NCI-H146 treated with DMSO at 0.1 percent for 48 hours (cell line): ENCODE measurements at regions not wholly inside any gene's neighbourhood (a gene's known extent, or its start where the extent isn't known, plus 50 kb on each side); places are given as distances from the start of the nearest gene placed in this dataset.

Source experiments
- DNase-seq: peaks from one replicate; lab custom pipeline; 2025; ENCODE audit not compliant: unreplicated experiment; lab: John Stamatoyannopoulos, UW

- no peak for DNase-seq
Measured at GRCh38 chr2:241942416-241943208, 73.1 kb downstream of the RTP5 start.

DNA sequence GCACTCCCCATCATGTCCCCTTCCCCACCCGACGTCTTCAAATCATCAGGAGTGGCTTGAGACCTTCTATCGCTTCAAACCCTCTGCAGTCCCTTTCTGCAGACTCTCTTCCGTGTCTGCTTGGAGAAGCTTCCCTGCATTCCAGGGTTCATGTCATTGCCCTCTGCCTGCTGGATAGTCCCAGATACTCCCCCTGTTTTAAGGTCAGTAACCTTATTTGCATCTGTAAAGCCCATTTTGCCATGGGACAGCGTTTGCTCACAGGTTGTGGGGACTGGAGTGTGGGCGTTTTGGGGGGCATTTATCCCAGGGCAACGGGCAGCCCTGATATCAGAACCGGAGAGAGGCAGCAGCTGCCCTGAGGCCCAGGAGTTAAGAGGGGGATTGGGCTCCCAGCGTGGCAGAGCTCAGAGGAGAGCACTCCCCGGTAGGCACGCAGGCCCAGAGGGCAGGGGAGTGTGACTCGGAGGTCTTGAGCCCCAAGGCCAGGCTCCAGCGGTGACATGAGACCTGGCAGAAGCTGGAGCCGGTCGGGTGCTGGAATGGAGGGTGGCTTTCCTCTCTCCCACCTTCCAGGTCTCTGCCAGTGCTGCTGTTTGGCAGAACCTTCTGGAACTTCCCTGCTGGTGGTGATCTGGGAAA is 73.8 kb downstream of the RTP5 start:
- DNase-seq, result no peak

DNA sequence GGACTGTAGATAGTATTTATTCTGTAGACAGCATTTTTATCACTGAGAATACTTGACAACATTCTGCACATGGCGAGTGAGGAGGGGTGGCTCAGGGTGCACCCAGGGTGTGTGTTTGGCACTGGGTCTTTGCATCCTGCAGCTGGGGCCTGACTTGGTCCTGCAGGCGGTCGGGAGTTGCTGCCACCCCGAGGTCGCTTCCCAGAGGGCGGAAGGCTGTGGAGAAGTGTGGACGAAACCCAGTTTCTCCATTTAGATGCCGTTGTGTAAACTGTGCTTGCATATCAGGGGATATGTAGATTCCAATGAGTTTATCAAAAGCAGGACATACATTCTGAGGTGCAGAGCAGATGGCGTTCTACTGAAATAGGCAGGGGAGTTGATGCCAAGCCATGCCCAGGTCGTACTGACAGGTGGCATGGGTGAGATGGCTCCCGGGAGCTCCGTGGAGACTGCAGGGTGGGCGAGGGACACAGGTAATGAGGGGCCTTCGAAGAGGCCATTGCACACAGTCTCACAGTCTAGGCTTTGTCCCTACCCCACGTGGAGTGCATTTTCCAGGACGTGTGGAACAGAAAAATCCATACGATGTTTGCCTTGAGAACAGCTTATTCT is 74.5 kb downstream of the RTP5 start:
- no peak for DNase-seq

GRCh38 chr2:241944821-241945220 is 75.3 kb downstream of the RTP5 start:
- no peak for DNase-seq

- no peak for DNase-seq
Measured at GRCh38 chr2:241945311-241945710, 75.8 kb downstream of the RTP5 start.

DNA sequence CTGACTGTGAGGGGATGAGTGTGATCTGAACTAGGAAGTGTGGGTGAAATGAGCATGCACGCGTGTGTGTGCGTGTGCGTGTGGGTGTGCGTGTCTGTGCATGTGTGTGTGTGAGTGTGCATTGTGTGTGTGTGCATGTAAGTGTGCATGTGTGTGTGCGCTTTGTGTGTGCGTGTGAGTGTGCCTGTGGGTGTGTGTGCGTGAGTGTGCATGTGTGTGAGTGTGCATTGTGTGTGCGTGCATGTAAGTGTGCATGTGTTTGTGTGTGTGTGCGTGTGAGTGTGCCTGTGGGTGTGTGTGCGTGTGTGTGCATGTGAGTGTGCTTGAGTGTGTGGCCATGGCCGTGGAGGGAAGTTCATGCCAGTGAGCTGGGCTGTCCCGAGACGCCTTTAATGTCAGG is 76.3 kb downstream of the RTP5 start:
- no peak for DNase-seq

- no peak for DNase-seq
Measured at GRCh38 chr2:241946306-241947003, 76.9 kb downstream of the RTP5 start.

DNA sequence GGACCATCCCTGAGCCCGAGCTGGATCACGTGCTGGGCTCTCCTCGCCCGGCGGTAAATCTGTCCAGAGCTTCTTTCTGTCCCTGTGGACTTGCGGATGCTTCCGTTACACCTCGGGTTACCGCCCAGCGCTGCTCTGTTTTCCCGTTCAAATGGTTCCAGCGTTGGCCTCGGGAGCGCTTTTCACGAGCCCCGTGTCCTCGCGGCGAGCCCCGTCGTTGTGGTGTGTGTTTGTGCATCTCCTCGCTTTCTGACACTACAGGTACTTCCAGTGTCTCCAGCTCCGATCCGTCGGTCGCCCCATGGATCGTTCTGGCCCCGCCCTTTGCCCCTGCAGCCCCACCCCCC is 77.4 kb downstream of the RTP5 start:
- DNase-seq, result no peak

DNA sequence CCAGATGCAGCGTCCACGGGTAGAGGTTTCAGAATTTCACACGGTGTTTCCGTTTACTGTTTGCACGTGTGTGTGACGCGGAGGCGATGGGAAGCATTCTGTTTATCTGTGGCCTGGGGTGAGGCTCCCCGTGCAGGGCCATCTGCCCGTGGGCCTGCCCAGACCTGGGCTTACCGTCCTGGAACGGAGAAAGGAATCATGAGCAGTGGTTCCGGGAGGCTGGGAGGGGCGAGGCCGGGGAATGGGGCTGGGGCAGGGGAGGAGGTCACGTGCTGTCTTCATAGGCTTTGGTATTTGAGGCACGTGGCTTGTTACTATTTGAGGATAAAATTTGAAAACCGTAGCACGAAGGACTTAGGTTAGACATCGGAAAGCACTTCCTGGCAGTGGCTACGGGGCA is 77.9 kb downstream of the RTP5 start:
- DNase-seq, result no peak

- no peak for DNase-seq
Measured at GRCh38 chr2:241947876-241948275, 78.3 kb downstream of the RTP5 start.

DNA sequence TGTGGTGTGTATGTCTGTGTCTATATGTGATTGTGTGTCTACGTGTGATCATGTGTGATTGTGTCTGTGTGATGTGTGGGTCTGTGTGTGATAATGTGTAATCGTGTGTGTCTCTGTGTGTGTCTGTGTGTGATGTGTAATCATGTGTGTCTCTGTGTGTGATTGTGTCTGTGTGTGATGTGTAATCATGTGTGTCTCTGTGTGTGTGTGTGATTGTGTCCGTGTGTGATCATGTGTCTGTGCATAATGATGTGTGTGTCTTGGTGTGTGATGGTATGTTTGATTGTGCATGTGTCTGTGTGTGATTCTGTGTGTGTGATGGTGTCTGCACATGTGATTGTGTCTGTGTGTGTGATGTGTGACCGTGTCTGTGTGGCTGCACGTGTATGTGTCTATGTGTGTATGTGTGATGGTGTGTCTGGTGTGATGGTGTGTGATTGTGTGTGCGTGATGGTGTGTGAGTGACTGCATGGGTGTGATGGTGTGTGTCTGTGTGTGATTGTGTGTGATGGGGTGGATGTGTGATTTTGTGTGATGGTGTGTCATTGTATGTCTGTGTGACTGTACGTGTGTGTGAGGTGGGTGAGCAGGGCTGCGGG is 78.9 kb downstream of the RTP5 start:
- no peak for DNase-seq

DNA sequence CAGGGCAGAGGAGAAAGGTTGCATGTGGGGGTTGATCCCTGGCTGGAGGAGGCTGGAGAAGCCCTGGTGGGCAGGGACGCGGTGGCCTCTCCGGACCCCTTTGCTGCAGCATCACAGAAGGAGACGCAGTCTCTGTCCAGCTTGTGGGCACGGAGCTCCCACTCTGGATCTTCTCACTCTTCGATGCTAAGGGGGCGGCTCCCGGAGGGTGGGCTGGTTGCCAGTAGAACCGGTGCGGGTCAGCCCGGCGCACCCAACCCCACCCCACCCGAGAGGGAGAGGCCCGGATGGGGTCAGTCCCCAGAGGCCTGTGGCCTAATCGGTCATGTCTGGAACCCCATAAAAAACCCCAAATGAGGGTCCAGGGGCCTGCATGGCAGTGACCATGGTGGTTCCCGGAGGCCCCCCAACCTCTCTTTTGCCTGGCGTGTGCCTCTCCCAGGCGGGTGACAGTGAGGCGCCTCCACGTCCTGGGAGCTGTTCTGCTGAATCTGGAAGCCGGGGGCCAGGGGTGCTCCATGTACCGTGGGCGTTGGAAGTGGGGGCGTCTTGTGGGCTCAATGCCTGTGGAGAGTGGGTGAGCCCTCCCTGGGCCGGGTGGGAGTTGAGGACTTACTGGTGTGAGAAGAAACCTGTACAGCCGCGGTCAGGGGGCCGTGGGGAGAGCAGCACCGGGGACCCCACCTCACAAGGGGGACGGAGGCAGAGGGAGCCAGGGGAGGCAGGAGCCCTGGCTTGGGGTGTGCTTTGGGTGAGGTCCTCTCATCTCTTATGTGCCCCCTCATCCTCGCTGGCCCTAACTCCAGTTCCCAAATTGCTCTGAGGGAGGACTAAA is 79.6 kb downstream of the RTP5 start:
- no peak for DNase-seq

DNA sequence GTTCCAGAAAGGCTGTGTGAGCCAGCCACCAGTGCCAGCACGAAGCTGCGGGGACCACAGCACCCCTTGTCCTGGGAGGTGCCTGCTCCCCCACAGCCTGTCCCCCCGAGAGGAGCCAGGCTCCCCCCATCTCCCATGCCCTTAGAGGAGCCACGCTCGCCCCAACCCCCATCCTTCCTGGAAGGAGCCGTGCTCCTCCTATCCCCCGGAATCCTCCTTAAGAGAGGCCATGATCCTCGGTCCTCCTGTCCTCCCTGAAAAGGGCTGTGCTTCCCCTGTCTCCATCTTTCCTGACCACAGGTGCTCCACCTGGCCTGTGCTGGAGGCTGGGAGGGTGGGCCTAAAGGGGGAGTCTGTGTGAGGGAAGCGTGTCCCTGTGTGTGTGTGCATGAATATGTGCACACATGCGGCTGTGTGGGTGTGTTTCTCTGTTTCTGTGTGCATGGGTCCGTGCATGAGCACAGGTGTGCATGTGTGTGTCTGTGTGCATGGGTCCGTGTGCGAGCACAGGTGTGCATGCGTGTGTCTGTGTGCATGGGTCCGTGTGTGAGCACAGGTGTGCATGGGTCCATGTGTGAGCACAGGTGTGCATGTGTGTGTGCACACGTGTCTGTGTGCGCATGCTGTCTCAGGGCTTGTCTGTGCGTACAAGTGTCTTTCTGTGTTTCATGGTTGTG is 80.3 kb downstream of the RTP5 start:
- DNase-seq, result no peak

DNA sequence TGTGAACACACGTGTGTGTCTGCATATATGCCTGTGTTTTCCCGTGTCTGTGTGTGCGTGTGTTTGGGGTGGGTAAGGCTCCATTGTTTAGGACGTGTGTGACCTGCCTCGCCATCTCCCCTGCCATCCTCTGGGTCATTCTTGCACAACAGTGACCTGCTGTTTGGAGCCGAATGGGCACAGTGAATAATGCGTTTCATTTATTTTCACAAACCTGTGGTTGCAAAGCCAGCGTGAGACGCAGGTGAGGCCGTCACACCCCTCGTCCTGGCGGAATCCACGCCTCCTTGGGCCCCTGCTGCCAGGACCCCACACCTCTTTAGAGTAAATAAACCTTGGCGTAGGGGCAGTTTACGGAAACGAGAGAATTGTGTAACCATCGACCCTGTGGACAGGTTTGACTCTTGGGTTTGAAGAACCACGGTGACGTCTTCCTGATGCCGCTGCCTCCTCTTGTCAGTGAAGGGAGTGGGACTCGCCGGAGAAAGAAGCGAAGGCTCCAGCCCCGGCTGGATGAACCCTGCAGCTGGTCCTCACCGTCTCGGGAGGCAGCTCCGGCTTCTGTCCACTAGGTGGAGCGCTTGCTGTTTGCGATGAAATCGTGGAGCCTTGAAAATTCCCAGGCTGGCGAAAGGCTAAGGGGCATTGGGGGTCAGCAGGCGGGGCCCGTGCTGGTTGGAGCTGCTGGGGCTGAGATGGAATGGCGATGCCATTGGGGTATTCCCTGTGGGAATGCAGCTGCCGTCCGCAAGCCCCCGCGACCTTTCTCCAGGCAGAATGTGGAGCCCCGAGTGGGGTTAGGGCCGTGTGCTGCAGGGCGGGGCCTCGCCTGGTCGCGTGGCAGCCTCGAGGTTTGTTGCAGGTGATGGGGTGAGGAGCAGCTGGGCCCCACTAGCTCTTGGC is 81.1 kb downstream of the RTP5 start:
- peak; percentile 40 for DNase-seq

DNA sequence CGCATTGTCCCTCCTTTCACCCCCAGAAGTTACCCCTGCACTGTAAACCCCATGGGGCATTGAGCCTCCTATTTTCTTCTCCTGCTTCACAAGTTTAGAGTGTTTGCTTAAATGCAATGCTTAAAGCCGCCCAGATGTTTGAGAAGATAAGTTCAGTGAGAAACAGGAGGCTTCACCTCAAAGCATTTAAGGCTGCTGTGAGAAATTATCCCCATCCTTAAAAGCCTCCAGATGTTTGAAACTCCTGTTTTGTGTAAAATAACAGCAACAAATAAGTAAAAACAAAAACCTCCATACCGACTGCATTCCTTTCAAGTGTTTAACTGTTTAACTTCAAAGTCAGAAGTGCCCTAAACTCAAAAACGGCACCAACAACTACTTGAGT is 81.8 kb downstream of the RTP5 start:
- DNase-seq, result no peak

- DNase-seq, result no peak
Measured at GRCh38 chr2:241951920-241952319, 82.4 kb downstream of the RTP5 start.

GRCh38 chr2:241952816-241953215 is 83.3 kb downstream of the RTP5 start:
- DNase-seq, result no peak

- no peak for DNase-seq
Measured at GRCh38 chr2:241953324-241953928, 83.9 kb downstream of the RTP5 start.
